ENCODE measurements at regions not wholly inside any gene's neighbourhood (a gene's known extent, or its start where the extent isn't known, plus 50 kb on each side); places are given as distances from the start of the nearest gene placed in this dataset.

DNA sequence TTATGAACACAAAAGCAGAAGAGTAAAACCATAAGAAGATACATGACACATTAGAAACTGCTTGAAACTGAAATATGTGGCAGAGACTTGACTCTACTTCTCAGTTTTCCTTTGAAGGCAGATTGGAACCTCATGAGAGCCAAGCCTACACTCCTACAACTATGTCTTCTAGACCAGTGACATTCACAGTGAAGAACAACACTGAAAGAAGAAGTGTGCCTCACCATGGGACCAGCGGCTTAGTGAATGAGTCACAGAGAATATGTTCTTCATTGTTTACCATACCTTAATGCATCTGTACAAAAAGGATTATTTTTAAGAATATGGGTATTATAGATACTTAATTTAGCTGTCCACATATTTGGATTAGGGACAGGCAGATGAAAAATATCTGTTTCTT lies 248.3 kb downstream of the CDC14C start:
- no peak for DNase-seq

DNA sequence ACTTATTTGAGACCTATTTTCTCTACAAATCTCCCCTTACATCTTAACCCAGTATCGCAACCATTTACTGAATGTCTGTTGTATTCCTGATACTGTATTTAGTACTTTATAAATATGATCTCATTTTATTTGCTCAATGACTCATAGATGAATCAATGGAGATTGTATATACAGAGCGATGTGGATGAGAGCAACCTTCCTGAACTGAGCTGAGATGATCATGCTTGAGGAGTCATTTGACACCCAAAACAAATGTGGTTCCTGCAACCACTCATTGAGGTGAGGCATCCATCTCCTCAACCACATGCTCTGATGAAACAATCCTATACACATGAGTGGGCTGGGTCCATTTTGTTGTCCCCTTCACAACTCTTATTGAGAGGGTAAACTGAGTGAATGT lies 250.0 kb downstream of the CDC14C start:
- WGBS, 3 donors, result 88 to 95% (median 91%) methylated on average over 2 of the region's 2 CpGs
- TF ChIP-seq, protein P1, sequence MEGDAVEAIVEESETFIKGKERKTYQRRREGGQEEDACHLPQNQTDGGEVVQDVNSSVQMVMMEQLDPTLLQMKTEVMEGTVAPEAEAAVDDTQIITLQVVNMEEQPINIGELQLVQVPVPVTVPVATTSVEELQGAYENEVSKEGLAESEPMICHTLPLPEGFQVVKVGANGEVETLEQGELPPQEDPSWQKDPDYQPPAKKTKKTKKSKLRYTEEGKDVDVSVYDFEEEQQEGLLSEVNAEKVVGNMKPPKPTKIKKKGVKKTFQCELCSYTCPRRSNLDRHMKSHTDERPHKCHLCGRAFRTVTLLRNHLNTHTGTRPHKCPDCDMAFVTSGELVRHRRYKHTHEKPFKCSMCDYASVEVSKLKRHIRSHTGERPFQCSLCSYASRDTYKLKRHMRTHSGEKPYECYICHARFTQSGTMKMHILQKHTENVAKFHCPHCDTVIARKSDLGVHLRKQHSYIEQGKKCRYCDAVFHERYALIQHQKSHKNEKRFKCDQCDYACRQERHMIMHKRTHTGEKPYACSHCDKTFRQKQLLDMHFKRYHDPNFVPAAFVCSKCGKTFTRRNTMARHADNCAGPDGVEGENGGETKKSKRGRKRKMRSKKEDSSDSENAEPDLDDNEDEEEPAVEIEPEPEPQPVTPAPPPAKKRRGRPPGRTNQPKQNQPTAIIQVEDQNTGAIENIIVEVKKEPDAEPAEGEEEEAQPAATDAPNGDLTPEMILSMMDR (IDR thresholded peaks at IDR 0.05), result no peak
- intact Hi-C loops (cut with DNase I), result no loop called here
- Histone ChIP-seq H3K27me3 (ENCODE audit: insufficient read depth in 3 of 3, low read length in 2 of 3) (no peaks in the 10 kb centered on the region), H3K36me3 (ENCODE audit: insufficient read depth in 1 of 2, low read depth in 1 of 2) (no peaks in the 10 kb centered on the region), H3K9me3 (no peaks in the 10 kb centered on the region), H3K4me3 (no peak overlapping the region), H3K4me1 (no peaks in the 10 kb centered on the region), H3K27ac (no peak overlapping the region)
- no peak for DNase-seq
- no peak for ATAC-seq

More for the DNA sequence above, 248.3 kb downstream of the CDC14C start:
- H3K36me3 ChIP-seq (ENCODE audit: insufficient read depth in 1 of 2, low read depth in 1 of 2), result no peaks in the 10 kb centered on the region
- no peak overlapping the region for H3K4me3 ChIP-seq
- TF ChIP-seq, protein P1 (IDR thresholded peaks at IDR 0.05), result no peak
- H3K27me3 ChIP-seq (ENCODE audit: insufficient read depth in 3 of 3, low read length in 2 of 3), result no peaks in the 10 kb centered on the region
- ATAC-seq, result no peak
- H3K9me3 ChIP-seq, result no peaks in the 10 kb centered on the region
- H3K4me1 ChIP-seq, result no peaks in the 10 kb centered on the region
- 84 to 97% (median 84%) methylated on average over 1 of the region's 1 CpG for WGBS, 3 donors
- intact Hi-C loops (cut with DNase I), result no loop called here
- no peak overlapping the region for H3K27ac ChIP-seq

DNA sequence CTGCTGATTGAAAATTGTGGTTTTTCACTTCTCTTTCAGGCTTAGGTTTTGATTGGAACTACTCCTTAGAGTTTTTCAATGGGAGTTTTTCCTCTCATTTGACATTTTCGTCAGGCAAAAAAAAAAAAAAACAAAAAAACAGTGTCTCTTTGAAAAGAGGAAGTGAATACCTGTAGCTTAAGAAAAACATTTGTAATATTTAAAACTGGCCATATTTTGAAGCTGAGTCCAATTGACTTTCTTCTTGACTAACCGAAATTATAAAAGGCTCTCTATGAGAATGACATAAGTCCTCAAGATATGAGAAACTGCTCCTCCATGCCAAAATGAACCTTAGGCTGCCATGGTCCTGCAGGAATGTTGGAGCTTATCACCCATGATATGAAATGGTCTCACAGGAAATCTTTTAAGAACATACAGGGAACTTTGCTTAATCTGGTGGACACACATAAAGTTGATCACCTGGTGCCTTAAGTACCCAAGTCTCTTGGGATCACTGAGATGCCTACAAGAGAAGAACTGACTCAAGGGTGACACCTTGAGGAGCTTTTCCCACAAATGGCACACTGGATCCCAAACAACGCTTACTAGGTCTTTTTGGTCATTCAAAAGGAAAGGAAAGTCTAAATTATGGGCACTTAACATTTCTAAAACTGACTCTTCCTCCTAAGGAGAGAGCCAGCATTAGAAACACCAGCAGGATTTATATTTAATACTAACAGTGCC lies 263.4 kb downstream of the CDC14C start:
- no peaks in the 10 kb centered on the region for H3K27me3 ChIP-seq (ENCODE audit: insufficient read depth in 3 of 3, low read length in 2 of 3)
- 78 to 87% (median 82%) methylated on average over 3 of the region's 3 CpGs for WGBS, 3 donors
- no peaks in the 10 kb centered on the region for H3K4me1 ChIP-seq
- DNase-seq, result no peak
- ATAC-seq, result no peak
- no peaks in the 10 kb centered on the region for H3K9me3 ChIP-seq
- no peak overlapping the region for H3K4me3 ChIP-seq
- intact Hi-C loops (cut with DNase I), result no loop called here
- H3K36me3 ChIP-seq (ENCODE audit: insufficient read depth in 1 of 2, low read depth in 1 of 2), result no peaks in the 10 kb centered on the region
- no peak overlapping the region for H3K27ac ChIP-seq
- TF ChIP-seq, protein P1 (IDR thresholded peaks at IDR 0.05), result no peak

DNA sequence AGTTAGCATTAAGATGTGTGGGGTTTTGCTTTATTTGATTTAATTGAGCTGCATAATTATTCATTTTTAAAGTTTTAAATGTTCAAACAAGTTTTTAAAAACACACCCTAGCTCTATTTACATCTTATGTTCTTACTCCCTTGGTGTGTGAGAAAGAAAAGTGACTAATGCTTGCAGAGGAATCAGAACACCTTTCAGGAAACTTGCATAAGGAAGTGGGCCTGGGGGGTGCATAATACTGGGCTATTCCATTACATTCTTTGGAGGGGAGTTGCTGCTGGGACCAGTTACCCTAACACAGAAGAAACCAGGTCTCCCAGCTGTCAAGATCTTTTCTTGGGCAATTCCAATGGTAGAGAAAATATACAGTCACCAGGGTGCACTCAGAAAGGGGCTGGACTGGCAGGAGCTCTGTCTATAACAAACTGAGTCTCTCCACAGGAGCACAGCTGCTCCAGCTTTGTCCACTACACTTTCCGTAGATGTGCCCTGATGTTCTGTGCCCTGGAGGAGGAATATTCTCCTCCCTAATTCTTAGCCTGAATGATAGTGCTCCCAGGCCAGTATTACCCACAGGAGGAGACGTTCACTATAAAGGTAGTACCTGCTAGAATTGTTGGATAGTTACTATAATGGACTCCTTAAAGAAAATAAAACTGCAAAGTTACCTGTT lies 304.2 kb downstream of the CDC14C start:
- intact Hi-C loops (cut with DNase I), result no loop called here
- ATAC-seq, result no peak
- no peaks in the 10 kb centered on the region for H3K9me3 ChIP-seq
- H3K4me3 ChIP-seq, result no peak overlapping the region
- WGBS, 3 donors, result 43 to 58% (median 47%) methylated on average over 2 of the region's 2 CpGs
- no peak for DNase-seq
- no peaks in the 10 kb centered on the region for H3K4me1 ChIP-seq
- H3K36me3 ChIP-seq (ENCODE audit: insufficient read depth in 1 of 2, low read depth in 1 of 2), result no peaks in the 10 kb centered on the region
- H3K27ac ChIP-seq, result no peak overlapping the region
- TF ChIP-seq, protein P1 (IDR thresholded peaks at IDR 0.05), result no peak
- H3K27me3 ChIP-seq (ENCODE audit: insufficient read depth in 3 of 3, low read length in 2 of 3), result no peaks in the 10 kb centered on the region

All from psoas muscle (tissue), 7 donors.